ENCODE measurements at regions not wholly inside any gene's neighbourhood (a gene's known extent, or its start where the extent isn't known, plus 50 kb on each side); places are given as distances from the start of the nearest gene placed in this dataset.

DNA sequence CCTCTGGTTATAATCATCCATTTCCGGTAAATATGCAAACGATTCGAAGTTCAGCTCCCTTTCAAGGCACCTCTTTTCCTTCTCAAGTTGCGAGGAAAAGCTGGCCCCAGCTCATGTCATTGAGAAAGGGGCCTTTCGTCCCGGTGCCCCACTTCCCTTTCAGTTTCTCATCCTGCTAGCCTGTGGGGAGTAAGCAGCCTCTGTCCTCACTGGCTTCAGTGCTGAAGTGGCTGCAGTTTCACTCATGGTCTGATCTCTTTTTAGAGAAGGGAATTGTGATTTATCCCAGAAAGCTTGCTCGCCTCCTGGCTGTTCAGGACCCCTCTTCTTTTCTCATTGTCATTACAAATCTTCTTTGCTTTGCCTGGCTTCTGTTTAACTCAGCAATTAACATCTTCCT, 207.5 kb downstream of the NR4A2 start:
- Histone ChIP-seq H3K27ac (ENCODE audit: insufficient read length, low read depth, low read length) (no peak overlapping the region), H3K4ac (ENCODE audit: low read depth, low read length) (no peak overlapping the region), H3K79me1 (ENCODE audit: insufficient read depth, low read depth, low read length, poor library complexity, severe bottlenecking) (no peaks in the 10 kb centered on the region), H3K9me3 (ENCODE audit: control insufficient read depth, low read depth, low read length) (no peaks in the 10 kb centered on the region), H2BK15ac (ENCODE audit: low read depth, low read length) (no peak overlapping the region), H4K8ac (replicated peaks; ENCODE audit: insufficient read length, low read depth, low read length) (no peak overlapping the region), H4K5ac (ENCODE audit: insufficient read length, low read depth, low read length) (no peak overlapping the region), H3T11ph (ENCODE audit: low read length) (no peak overlapping the region), H3K27me3 (ENCODE audit: insufficient read depth, low read length) (no peaks in the 10 kb centered on the region), H3K4me2 (ENCODE audit: insufficient read depth, insufficient read length, low read length) (no peak overlapping the region), H3K4me1 (ENCODE audit: insufficient read depth, low read length) (peaks cover 3% of the 10 kb centered on the region; the same call in 1 of the 2 replicates), H3K9ac (ENCODE audit: extremely low read depth, insufficient read length, low read length) (no peak overlapping the region), H3K23ac (ENCODE audit: insufficient read length, low read depth, low read length) (no peak overlapping the region), H2AK5ac (ENCODE audit: insufficient read length, low read length) (no peak overlapping the region), H2BK20ac (ENCODE audit: low read depth, low read length, poor library complexity, severe bottlenecking) (no peak overlapping the region), H2BK120ac (ENCODE audit: low read depth, low read length, poor library complexity, severe bottlenecking) (no peak overlapping the region), H3K23me2 (ENCODE audit: insufficient read length, low read depth, low read length, poor library complexity, severe bottlenecking) (no peaks in the 10 kb centered on the region), H2AFZ (ENCODE audit: low read length) (no peak overlapping the region), H4K91ac (ENCODE audit: insufficient read length, low read depth, low read length) (no peak overlapping the region), H3K79me2 (ENCODE audit: insufficient read depth, low read length) (no peaks in the 10 kb centered on the region), H2BK12ac (ENCODE audit: insufficient read length, low read depth, low read length) (no peak overlapping the region), H3K56ac (ENCODE audit: insufficient read length, low read depth, low read length) (no peak overlapping the region), H3K18ac (ENCODE audit: insufficient read length, low read depth, low read length) (no peak overlapping the region), H4K20me1 (ENCODE audit: control insufficient read depth, insufficient read depth, insufficient read length) (no peaks in the 10 kb centered on the region), H2BK5ac (ENCODE audit: insufficient read length, low read length) (no peak overlapping the region), H3K14ac (ENCODE audit: insufficient read depth, low read length) (no peak overlapping the region)
- peaks cover 9 to 16% of the 10 kb centered on the region in 2 experiments for H3K4me1 Mint-ChIP-seq
- DNase-seq = peak; percentile 41
- no peak for TF ChIP-seq CTCF (conservative IDR thresholded peaks at IDR 0.05)
- peaks cover 12 to 17% of the 10 kb centered on the region in 2 experiments; a peak in 4 of 5 replicates for H3K9me3 Mint-ChIP-seq
- H3K4me3 Mint-ChIP-seq = no peak overlapping the region
- H3K36me3 Mint-ChIP-seq (ENCODE audit: insufficient read depth in 1 of 3, low read depth in 3 of 3) = peaks cover 16 to 30% (median 21%) of the 10 kb centered on the region in 3 experiments; a peak in 6 of 7 replicates
- H3K27me3 Mint-ChIP-seq (ENCODE audit: low read depth) = no peaks in the 10 kb centered on the region
- WGBS (ENCODE audit: extremely low coverage, insufficient read length, low lambda C conversion rate) = no CpG with 5 or more reads among the region's 7 CpGs
- peak overlapping the region in 2 of 3 experiments; percentile 49 to 94; a peak in 5 of 7 replicates for H3K27ac Mint-ChIP-seq

Measured in H9 (cell line).